GM13976 (cell line): ENCODE measurements at regions not wholly inside any gene's neighbourhood (a gene's known extent, or its start where the extent isn't known, plus 50 kb on each side); places are given as distances from the start of the nearest gene placed in this dataset.

Experiments
- DNase-seq: peaks from one replicate; pipeline ENCODE4 v3.0.0; 2012; ENCODE audit warnings: low spot score
- in situ Hi-C: fragments of 300-500 bp; cut with MboI; formaldehyde crosslinking; loops from one replicate; pipeline ENCODE4 v1.12.0; 2022; ENCODE audit warnings: low sequenced_read_pairs, mixed read lengths, inconsistent platforms; ENCODE audit not compliant: unreplicated experiment
- TF ChIP-seq, protein P1 (sequence below): IDR thresholded peaks from 2 replicates; pipeline ENCODE4 v1.5.1; 2012; ENCODE audit warnings: borderline replicate concordance, mild to moderate bottlenecking; ENCODE audit not compliant: insufficient read depth; ENCODE audit errors: extremely low read depth, missing control alignments, control extremely low read depth

DNA sequence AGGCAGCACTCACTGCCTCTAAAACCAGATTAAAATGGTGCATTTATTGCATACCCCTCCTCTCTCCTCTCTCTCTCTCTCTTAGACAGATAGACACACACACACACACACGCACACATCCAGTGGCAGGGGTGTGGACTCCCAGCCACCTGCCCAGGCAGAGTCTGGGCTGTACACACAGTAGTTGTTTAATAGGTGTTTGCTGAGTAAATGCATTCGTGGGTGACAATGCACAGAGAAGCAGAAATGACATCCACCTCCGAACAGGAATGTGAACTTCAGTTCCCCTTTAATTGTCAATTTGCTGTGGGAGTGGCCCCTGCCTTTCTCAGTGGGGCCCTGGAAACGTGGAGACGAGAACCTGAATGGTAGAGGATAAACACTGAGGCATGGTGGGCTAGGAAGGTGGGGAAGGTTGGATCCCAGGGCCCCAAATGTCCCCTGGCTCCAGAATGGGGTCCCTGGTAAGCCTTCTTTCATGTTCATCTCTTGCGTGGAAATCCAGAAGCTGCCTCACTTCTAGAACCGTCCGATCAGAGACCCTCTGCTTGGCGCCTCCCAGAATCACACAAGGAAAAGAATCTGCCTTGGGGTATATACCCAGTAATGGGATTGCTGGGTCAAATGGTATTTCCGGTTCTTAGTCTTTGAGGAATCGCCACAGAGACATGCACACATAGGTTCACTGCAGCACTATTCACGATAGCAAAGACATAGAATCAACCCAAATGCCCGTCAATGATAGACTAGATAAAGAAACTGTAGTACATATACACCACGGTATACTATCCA lies 58.5 kb upstream of the ECHDC3 start:
- no peak for DNase-seq
- TF ChIP-seq, protein P1, sequence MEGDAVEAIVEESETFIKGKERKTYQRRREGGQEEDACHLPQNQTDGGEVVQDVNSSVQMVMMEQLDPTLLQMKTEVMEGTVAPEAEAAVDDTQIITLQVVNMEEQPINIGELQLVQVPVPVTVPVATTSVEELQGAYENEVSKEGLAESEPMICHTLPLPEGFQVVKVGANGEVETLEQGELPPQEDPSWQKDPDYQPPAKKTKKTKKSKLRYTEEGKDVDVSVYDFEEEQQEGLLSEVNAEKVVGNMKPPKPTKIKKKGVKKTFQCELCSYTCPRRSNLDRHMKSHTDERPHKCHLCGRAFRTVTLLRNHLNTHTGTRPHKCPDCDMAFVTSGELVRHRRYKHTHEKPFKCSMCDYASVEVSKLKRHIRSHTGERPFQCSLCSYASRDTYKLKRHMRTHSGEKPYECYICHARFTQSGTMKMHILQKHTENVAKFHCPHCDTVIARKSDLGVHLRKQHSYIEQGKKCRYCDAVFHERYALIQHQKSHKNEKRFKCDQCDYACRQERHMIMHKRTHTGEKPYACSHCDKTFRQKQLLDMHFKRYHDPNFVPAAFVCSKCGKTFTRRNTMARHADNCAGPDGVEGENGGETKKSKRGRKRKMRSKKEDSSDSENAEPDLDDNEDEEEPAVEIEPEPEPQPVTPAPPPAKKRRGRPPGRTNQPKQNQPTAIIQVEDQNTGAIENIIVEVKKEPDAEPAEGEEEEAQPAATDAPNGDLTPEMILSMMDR, result no peak
- in situ Hi-C loops, result no loop called here

DNA sequence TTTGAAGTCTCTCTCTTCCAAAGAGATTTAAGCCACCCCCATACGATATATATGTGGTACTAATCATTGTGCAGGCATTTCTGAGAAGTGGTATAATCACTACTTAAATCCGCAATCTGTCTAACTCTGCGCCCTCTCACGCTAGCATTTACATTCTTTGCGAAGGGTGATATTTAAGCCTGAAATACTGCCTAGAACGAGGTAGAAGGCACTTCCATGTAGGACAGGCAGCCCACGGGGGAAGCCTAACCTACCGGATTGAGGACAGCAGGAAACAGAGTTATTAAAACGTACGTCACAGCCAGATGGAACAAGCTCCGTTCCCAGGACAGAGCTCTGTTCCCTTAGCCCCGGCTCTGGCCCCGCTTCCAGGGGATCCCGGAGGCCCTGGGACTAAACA lies 59.3 kb upstream of the ECHDC3 start:
- in situ Hi-C loops, result no loop called here
- no peak for DNase-seq
- TF ChIP-seq, protein P1, result no peak

DNA sequence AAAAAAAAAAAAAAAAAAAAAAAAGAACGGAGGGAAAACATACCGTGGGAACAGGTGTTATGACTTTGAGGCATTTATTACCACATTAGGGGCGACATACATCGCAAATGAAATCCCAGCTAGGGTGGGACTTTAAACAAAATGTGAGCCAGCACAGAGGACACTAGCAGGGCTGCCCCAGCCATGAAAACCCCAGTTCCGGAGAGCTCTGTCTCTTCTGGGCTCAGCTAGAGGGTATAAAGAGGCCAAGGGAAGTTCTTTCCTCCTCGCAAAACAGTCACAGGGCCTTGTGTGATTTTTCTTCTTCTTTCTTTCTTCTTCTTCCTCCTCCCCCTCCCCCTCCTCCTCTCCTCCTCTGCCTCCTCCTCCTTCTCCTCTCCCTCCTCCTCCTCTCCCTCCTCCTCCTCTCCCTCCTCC lies 59.9 kb upstream of the ECHDC3 start:
- TF ChIP-seq, protein P1, result no peak
- in situ Hi-C loops, result no loop called here
- no peak for DNase-seq

DNA sequence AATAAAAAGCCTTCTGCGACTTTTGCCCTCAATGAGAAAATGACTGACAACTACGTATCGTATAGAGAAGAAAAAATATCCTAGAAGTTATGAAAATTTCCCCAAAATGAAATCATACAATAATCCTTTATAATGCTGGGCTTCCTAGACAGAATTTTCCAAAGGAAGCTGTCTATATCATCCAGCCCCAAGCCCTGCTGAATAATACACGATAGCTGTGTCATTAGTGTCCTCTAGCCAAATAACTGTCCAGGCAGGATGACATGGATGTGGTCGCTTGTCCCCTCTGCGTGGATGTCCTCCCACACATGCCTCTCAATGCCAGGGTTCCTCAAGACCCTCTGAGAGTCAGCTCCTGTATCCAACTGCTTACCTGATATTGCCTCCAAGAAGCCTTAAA lies 61.7 kb upstream of the ECHDC3 start:
- DNase-seq, result no peak
- TF ChIP-seq, protein P1, result no peak
- in situ Hi-C loops, result no loop called here

DNA sequence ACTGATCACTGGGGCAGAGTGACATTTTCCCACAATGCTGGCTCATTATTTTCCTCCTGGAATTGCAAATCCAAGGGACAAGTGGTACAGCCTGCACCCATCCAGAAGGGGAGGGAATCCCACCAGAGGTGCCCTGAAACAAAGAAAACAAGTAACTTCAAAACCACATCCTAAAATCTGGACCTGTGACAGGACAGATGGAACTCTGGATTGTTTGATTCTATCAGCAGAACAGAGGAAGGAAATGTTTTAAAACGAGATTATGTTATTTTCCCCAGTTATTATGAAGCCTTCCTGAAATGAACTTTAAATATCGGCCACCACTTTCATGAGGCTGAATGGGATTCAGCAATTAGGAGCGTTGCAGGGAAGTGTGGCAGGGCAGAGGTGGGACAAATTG lies 62.2 kb upstream of the ECHDC3 start:
- in situ Hi-C loops, result no loop called here
- TF ChIP-seq, protein P1, result no peak
- no peak for DNase-seq

DNA sequence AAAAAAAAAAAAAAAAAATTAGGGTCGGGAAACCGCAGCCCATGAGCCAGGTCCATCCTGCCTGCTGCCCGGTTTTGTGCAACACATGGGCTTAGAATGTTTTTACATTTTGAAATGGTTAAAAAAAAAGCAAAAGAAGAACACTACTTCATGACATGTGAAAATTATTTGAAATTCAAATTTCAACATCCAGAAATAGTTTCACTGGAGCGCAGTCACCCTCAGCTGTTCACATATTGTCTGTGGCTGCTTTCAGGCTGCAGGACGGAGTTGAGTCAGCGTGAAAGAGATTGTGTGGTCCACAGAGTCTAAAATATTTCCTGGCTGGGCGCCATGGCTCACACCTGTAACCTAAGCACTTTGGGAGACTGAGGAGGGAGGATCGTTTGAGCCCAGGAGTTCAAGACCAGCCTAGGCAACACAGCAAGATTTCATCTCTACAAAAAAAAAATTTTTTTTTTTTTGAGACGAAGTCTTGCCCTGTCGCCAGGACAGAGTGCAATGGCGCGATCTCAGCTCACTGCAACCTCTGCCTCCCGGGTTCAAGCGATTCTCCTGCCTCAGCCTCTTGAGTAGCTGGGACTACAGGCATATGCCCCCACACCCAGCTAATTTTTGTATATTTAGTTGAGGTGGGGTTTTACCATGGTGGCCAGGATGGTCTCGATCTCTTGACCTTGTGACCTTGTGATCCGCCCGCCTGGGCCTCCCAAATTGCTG lies 63.9 kb upstream of the ECHDC3 start:
- in situ Hi-C loops, result no loop called here
- TF ChIP-seq, protein P1, result no peak
- DNase-seq, result peak; percentile 76

DNA sequence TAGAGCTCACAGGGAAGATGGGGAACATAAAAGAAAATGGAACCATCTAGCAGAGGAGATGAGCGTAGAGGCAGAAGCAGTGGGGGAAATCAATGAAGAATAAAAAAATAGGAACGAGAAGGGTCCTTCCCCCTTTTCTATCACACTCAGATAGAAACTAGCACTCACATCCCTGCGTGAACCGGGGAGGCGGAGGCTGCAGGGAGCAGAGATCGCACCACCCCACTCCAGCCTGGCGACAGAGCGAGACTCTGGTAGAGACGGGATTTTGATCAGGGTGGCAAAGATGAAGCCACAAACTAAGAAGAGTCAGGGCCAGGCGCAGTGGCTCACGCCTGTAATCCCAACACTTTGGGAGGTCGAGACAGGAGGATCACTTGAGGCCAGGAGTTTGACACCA lies 64.7 kb upstream of the ECHDC3 start:
- in situ Hi-C loops, result no loop called here
- no peak for DNase-seq
- TF ChIP-seq, protein P1, result no peak
